Osteoblast (primary cell): ENCODE measurements at regions not wholly inside any gene's neighbourhood (a gene's known extent, or its start where the extent isn't known, plus 50 kb on each side); places are given as distances from the start of the nearest gene placed in this dataset.

Source experiments
- DNase-seq: peaks from one replicate; pipeline ENCODE4 v3.0.0; 2011; ENCODE audit warnings: low spot score, mixed read lengths; ENCODE audit not compliant: insufficient read length; ENCODE audit errors: missing footprints
- H2AFZ ChIP-seq: 2 replicates; pipeline ENCODE4 v1.6.0; 2011; ENCODE audit warnings: mild to moderate bottlenecking, low read length
- H3K27ac ChIP-seq: 2 replicates; pipeline ENCODE4 v1.5.1; 2011; ENCODE audit warnings: mild to moderate bottlenecking, low read depth, low read length, moderate library complexity
- H3K27me3 ChIP-seq: 2 replicates; pipeline ENCODE4 v1.6.0; 2012; ENCODE audit warnings: mild to moderate bottlenecking, control low read depth, inconsistent platforms, low read length, moderate library complexity; ENCODE audit not compliant: insufficient read depth
- H3K36me3 ChIP-seq: 2 replicates; pipeline ENCODE4 v1.5.1; 2011; ENCODE audit warnings: mild to moderate bottlenecking, low read length, control low read depth, moderate library complexity; ENCODE audit not compliant: insufficient read depth
- H3K4me1 ChIP-seq: 2 replicates; pipeline ENCODE4 v1.5.1; 2011; ENCODE audit warnings: mild to moderate bottlenecking, low read length, control low read depth, moderate library complexity; ENCODE audit not compliant: insufficient read depth
- H3K4me2 ChIP-seq: 2 replicates; pipeline ENCODE4 v1.6.0; 2011; ENCODE audit warnings: mild to moderate bottlenecking, low read length; ENCODE audit not compliant: insufficient read depth
- H3K4me3 ChIP-seq: fragments of 200-600 bp; sonication (generic); 3 replicates; pipeline ENCODE4 v1.5.1; 2012; ENCODE audit warnings: mild to moderate bottlenecking, low read length, inconsistent platforms; ENCODE audit not compliant: insufficient read depth
- H3K79me2 ChIP-seq: 2 replicates; pipeline ENCODE4 v1.6.0; 2012; ENCODE audit warnings: mild to moderate bottlenecking, low read length, control low read depth, inconsistent platforms; ENCODE audit not compliant: insufficient read depth
- H3K9me3 ChIP-seq: 2 replicates; pipeline ENCODE4 v1.5.1; 2011; ENCODE audit warnings: low read depth, low read length, control low read depth
- H4K20me1 ChIP-seq: 2 replicates; pipeline ENCODE4 v1.6.0; 2012; ENCODE audit warnings: mild to moderate bottlenecking, low read length, control low read depth; ENCODE audit not compliant: insufficient read depth
- CTCF ChIP-seq: IDR thresholded peaks from 2 replicates; pipeline ENCODE4 v1.5.1; 2011; ENCODE audit warnings: mild to moderate bottlenecking, low read depth, low read length, moderate library complexity; ENCODE audit errors: extremely low read depth

GRCh38 chr13:19059016-19059780 is 122.4 kb downstream of the TUBA3C start:
- no peaks in the 10 kb centered on the region for H4K20me1 ChIP-seq
- no peaks in the 10 kb centered on the region for H3K36me3 ChIP-seq
- TF ChIP-seq CTCF, result no peak
- H3K79me2 ChIP-seq, result no peaks in the 10 kb centered on the region
- no peak overlapping the region for H3K4me2 ChIP-seq
- H3K4me1 ChIP-seq, result no peaks in the 10 kb centered on the region
- H3K27ac ChIP-seq, result no peak overlapping the region
- H3K27me3 ChIP-seq, result no peaks in the 10 kb centered on the region
- no peak overlapping the region for H2AFZ ChIP-seq
- no peak for DNase-seq
- H3K9me3 ChIP-seq, result peaks cover 2% of the 10 kb centered on the region
- no peak overlapping the region for H3K4me3 ChIP-seq

GRCh38 chr13:19058566-19058965 is 123.1 kb downstream of the TUBA3C start:
- Histone ChIP-seq H3K79me2 (no peaks in the 10 kb centered on the region), H3K4me2 (no peak overlapping the region), H3K9me3 (peaks cover 2% of the 10 kb centered on the region), H4K20me1 (no peaks in the 10 kb centered on the region), H3K27ac (no peak overlapping the region), H3K4me3 (no peak overlapping the region), H3K27me3 (no peaks in the 10 kb centered on the region), H3K36me3 (no peaks in the 10 kb centered on the region), H3K4me1 (no peaks in the 10 kb centered on the region), H2AFZ (no peak overlapping the region)
- no peak for TF ChIP-seq CTCF
- DNase-seq, result no peak

GRCh38 chr13:19057588-19058340 is 123.9 kb downstream of the TUBA3C start:
- no peak for TF ChIP-seq CTCF
- Histone ChIP-seq H3K36me3 (no peaks in the 10 kb centered on the region), H3K4me1 (no peaks in the 10 kb centered on the region), H3K9me3 (peaks cover 2% of the 10 kb centered on the region), H3K4me2 (no peak overlapping the region), H2AFZ (no peak overlapping the region), H4K20me1 (no peaks in the 10 kb centered on the region), H3K79me2 (no peaks in the 10 kb centered on the region), H3K27ac (no peak overlapping the region), H3K4me3 (no peak overlapping the region), H3K27me3 (no peaks in the 10 kb centered on the region)
- DNase-seq, result peak; percentile 68

GRCh38 chr13:19056984-19057490 is 124.6 kb downstream of the TUBA3C start:
- Histone ChIP-seq H3K79me2 (no peaks in the 10 kb centered on the region), H3K36me3 (no peaks in the 10 kb centered on the region), H3K27ac (no peak overlapping the region), H3K4me2 (no peak overlapping the region), H3K4me3 (no peak overlapping the region), H4K20me1 (no peaks in the 10 kb centered on the region), H3K4me1 (no peaks in the 10 kb centered on the region), H3K9me3 (peaks cover 4% of the 10 kb centered on the region), H2AFZ (no peak overlapping the region), H3K27me3 (no peaks in the 10 kb centered on the region)
- no peak for TF ChIP-seq CTCF
- no peak for DNase-seq
